ENCODE measurements at regions not wholly inside any gene's neighbourhood (a gene's known extent, or its start where the extent isn't known, plus 50 kb on each side); places are given as distances from the start of the nearest gene placed in this dataset.

- H3K4me1 ChIP-seq, result peaks cover 0 to 12% (median 0%) of the 10 kb centered on the region in 4 donors
- 28 to 61% methylated on average over 1 of the region's 1 CpG for WGBS, 2 donors
- TF ChIP-seq CTCF (IDR thresholded peaks at IDR 0.05) (no peak), EP300 (IDR thresholded peaks at IDR 0.05) (no peak), POLR2A (IDR thresholded peaks at IDR 0.05) (no peak)
- H3K36me3 ChIP-seq, result no peaks in the 10 kb centered on the region
- H3K9me3 ChIP-seq, result peaks cover 0 to 3% (median 0%) of the 10 kb centered on the region in 4 donors
- no peak overlapping the region for H3K4me3 ChIP-seq
- no peaks in the 10 kb centered on the region for H3K27me3 ChIP-seq
- no peak for DNase-seq (ENCODE audit: low spot score in 2 of 2)
- H3K27ac ChIP-seq, result no peak overlapping the region
These were observed 129.5 kb downstream of the ICOS start for GRCh38 chr2:204066051-204066450.

- H3K4me1 ChIP-seq, result peaks cover 0 to 12% (median 0%) of the 10 kb centered on the region in 4 donors
- H3K27ac ChIP-seq, result no peak overlapping the region
- WGBS, 2 donors, result 22 to 37% methylated on average over 7 of the region's 7 CpGs
- TF ChIP-seq CTCF (IDR thresholded peaks at IDR 0.05) (no peak), EP300 (IDR thresholded peaks at IDR 0.05) (no peak), POLR2A (IDR thresholded peaks at IDR 0.05) (no peak)
- no peak overlapping the region for H3K4me3 ChIP-seq
- H3K36me3 ChIP-seq, result no peaks in the 10 kb centered on the region
- no peak for DNase-seq (ENCODE audit: low spot score in 2 of 2)
- no peaks in the 10 kb centered on the region for H3K27me3 ChIP-seq
- H3K9me3 ChIP-seq, result peaks cover 0 to 3% (median 0%) of the 10 kb centered on the region in 4 donors
These were observed 133.2 kb downstream of the ICOS start for GRCh38 chr2:204069804-204070203.

- WGBS, 2 donors, result 71 to 78% methylated on average over 8 of the region's 8 CpGs
- Histone ChIP-seq H3K27me3 (no peaks in the 10 kb centered on the region), H3K36me3 (no peaks in the 10 kb centered on the region), H3K9me3 (no peaks in the 10 kb centered on the region), H3K4me1 (peaks cover 0 to 12% (median 0%) of the 10 kb centered on the region in 4 donors), H3K4me3 (no peak overlapping the region), H3K27ac (no peak overlapping the region)
- TF ChIP-seq CTCF (IDR thresholded peaks at IDR 0.05) (peak in 3 of 5 experiments; percentile 13 to 19 (median 15)), POLR2A (IDR thresholded peaks at IDR 0.05) (no peak), EP300 (IDR thresholded peaks at IDR 0.05) (no peak)
- no peak for DNase-seq (ENCODE audit: low spot score in 2 of 2)
These were observed 136.1 kb downstream of the ICOS start for GRCh38 chr2:204072443-204073324.

GRCh38 chr2:204074456-204074855 is 137.9 kb downstream of the ICOS start:
- WGBS, 2 donors, result 57 to 67% methylated on average over 1 of the region's 1 CpG
- H3K36me3 ChIP-seq, result no peaks in the 10 kb centered on the region
- H3K4me1 ChIP-seq, result peaks cover 0 to 12% (median 0%) of the 10 kb centered on the region in 4 donors
- no peak overlapping the region for H3K4me3 ChIP-seq
- no peak for DNase-seq (ENCODE audit: low spot score in 2 of 2)
- no peaks in the 10 kb centered on the region for H3K27me3 ChIP-seq
- no peak overlapping the region for H3K27ac ChIP-seq
- TF ChIP-seq POLR2A (IDR thresholded peaks at IDR 0.05) (no peak), EP300 (IDR thresholded peaks at IDR 0.05) (no peak), CTCF (IDR thresholded peaks at IDR 0.05) (no peak)
- H3K9me3 ChIP-seq, result no peaks in the 10 kb centered on the region

- Histone ChIP-seq H3K27me3 (no peaks in the 10 kb centered on the region), H3K27ac (no peak overlapping the region), H3K4me3 (no peak overlapping the region), H3K36me3 (no peaks in the 10 kb centered on the region), H3K4me1 (no peaks in the 10 kb centered on the region), H3K9me3 (no peaks in the 10 kb centered on the region)
- 68 to 85% methylated on average over 4 of the region's 4 CpGs for WGBS, 2 donors
- TF ChIP-seq EP300 (IDR thresholded peaks at IDR 0.05), result no peak
- no peak for TF ChIP-seq POLR2A (IDR thresholded peaks at IDR 0.05)
- TF ChIP-seq CTCF (IDR thresholded peaks at IDR 0.05), result no peak
- no peak for DNase-seq (ENCODE audit: low spot score in 2 of 2)
These were observed 141.6 kb downstream of the ICOS start for GRCh38 chr2:204078003-204078698.
